Lower leg skin (tissue), 4 donors: ENCODE measurements at regions not wholly inside any gene's neighbourhood (a gene's known extent, or its start where the extent isn't known, plus 50 kb on each side); places are given as distances from the start of the nearest gene placed in this dataset.

Experiments
- DNase-seq, 2 donors: peaks; one replicate each; pipeline ENCODE4 v3.0.0-alpha.2; 2019; ENCODE audit warnings: low spot score in 2 of 2
- H3K4me3 ChIP-seq: fragments of 200-600 bp; sonication (generic); 2 replicates; pipeline ENCODE4 v1.5.1; 2017; ENCODE audit warnings: mild to moderate bottlenecking, low read depth; ENCODE audit not compliant: poor library complexity, severe bottlenecking
- POLR2A ChIP-seq, 2 donors: fragments of 450-650 bp; IDR thresholded peaks; one replicate each; pipeline ENCODE4 v1.6.1; 2016 to 2017; ENCODE audit warnings: antibody characterized with exemption in 2 of 2, mild to moderate bottlenecking in 1 of 2, moderate library complexity in 1 of 2
- WGBS, 2 donors: methylation state at CpG; one replicate each; pipeline ENCODE4 v1.1.5; 2018; 5-methylcytosine and 5-hydroxymethylcytosine counted together
- intact Hi-C: fragments of 100-400 bp; cut with DNase I; formaldehyde crosslinking; loops from one replicate; pipeline ENCODE4 v1.15.0; 2023; ENCODE audit warnings: low total_unique reads
- TF ChIP-seq, protein P1 (sequence below), 3 donors: fragments of 450-650 bp; IDR thresholded peaks; one replicate each; pipeline ENCODE4 v1.5.1; 2016; ENCODE audit warnings: antibody characterized with exemption in 3 of 3, mild to moderate bottlenecking in 3 of 3, moderate library complexity in 2 of 3

DNA sequence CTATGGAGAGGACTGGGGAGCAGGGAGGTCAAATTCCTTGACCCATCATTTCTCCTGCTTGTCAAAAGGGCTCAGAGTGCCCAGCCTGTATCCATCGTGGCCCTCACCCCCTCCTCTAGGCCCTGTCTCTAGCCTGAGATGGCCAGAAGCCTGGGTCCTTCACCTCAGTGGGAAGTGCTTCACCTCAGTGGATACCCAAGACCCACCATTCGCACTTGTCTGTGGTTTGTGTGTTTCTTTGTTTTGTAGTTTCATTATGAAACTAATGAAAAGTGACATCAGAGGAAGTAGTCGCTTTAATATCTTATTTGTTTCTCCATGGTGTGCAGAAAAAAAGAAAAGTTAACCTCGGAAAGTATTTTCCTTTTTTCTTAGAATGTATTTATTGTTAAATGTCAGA, 194.0 kb upstream of the CADM1 start:
- no peak for DNase-seq
- H3K4me3 ChIP-seq, result no peak overlapping the region
- WGBS, 2 donors, result 82 to 95% methylated on average over 4 of the region's 4 CpGs
- TF ChIP-seq POLR2A (IDR thresholded peaks at IDR 0.05), result no peak
- TF ChIP-seq, protein P1, sequence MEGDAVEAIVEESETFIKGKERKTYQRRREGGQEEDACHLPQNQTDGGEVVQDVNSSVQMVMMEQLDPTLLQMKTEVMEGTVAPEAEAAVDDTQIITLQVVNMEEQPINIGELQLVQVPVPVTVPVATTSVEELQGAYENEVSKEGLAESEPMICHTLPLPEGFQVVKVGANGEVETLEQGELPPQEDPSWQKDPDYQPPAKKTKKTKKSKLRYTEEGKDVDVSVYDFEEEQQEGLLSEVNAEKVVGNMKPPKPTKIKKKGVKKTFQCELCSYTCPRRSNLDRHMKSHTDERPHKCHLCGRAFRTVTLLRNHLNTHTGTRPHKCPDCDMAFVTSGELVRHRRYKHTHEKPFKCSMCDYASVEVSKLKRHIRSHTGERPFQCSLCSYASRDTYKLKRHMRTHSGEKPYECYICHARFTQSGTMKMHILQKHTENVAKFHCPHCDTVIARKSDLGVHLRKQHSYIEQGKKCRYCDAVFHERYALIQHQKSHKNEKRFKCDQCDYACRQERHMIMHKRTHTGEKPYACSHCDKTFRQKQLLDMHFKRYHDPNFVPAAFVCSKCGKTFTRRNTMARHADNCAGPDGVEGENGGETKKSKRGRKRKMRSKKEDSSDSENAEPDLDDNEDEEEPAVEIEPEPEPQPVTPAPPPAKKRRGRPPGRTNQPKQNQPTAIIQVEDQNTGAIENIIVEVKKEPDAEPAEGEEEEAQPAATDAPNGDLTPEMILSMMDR (IDR thresholded peaks at IDR 0.05), result no peak
- intact Hi-C loops, result no loop called here

DNA sequence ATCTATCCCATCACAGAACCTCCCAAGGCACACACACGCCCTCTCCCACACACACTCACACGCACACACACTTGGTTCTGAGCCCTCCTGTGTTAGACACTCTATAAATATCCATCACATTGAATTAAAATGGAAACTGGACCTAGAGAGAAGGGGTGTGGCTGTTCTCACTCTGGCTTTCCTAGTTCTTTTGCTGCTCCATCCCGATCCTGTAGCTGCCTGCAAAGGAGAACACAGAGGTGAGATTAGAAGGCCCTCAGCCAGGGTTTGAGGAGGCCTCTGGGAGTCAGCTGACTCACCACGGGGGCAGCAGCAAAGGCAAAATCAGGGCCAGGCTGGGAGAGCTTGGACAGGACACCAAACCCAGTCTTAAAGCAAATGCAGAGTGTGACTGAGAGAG, 192.3 kb upstream of the CADM1 start:
- intact Hi-C loops, result no loop called here
- TF ChIP-seq, protein P1 (IDR thresholded peaks at IDR 0.05), result no peak
- no peak for TF ChIP-seq POLR2A (IDR thresholded peaks at IDR 0.05)
- WGBS, 2 donors, result 23 to 43% methylated on average over 4 of the region's 4 CpGs
- no peak for DNase-seq
- no peak overlapping the region for H3K4me3 ChIP-seq

DNA sequence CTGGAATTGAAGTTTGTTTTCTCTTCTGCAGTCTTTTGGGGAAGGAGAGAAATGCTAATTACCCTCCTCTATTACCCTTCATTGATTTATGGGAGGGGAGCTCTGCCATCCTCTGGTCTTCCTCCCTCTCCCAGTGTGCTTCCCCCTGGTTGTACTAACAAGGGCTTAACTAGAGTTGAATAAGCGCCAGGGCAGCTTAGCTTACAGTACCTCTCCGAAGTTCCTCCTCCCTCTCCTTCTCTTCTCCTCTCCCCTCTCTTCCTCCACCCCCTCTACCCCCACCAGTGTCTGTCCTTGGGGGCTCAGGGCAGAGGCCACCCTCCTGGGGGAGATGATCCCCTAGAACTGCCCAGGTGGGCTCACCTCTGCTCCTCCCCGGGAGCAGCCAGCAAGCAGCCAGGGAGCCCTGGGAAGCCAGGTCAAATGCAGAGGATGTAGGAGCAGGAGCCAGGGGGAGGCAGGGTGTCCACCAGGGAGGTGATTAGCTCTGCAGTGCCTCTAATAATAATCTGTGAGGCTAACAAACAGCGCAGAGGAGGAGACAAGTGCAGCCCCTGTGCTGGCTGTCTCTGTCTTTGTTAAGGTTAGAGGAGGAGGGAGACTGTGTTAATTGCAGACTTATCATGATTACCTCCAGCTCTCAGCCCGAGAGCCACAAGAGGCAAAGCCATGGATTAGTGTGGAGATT, 191.6 kb upstream of the CADM1 start:
- TF ChIP-seq, protein P1 (IDR thresholded peaks at IDR 0.05), result no peak
- TF ChIP-seq POLR2A (IDR thresholded peaks at IDR 0.05), result no peak
- WGBS, 2 donors, result 70 to 84% methylated on average over 5 of the region's 5 CpGs
- H3K4me3 ChIP-seq, result no peak overlapping the region
- DNase-seq, result no peak
- intact Hi-C loops, result no loop called here

DNA sequence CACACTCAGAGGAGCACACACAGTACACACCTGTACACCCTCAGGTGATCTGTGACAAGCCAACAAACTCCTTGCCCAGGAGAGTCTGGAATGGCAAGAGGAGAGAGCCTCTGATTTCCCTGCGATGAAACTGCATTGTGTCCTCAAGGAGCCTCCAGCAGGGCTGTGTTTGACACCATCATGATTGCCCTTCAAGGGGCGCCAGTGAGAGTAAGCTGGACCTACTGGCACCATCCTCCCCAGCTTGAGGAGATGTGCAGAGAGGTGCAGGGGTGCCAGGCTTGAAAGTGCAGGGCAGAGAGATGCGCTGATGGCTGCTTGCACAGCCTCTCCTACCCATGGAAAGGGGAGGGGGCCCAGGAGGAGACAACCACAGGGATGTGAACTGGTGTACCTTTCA, 188.8 kb upstream of the CADM1 start:
- 64 to 67% methylated on average over 3 of the region's 3 CpGs for WGBS, 2 donors
- intact Hi-C loops, result no loop called here
- no peak for DNase-seq
- H3K4me3 ChIP-seq, result no peak overlapping the region
- no peak for TF ChIP-seq POLR2A (IDR thresholded peaks at IDR 0.05)
- TF ChIP-seq, protein P1 (IDR thresholded peaks at IDR 0.05), result no peak

DNA sequence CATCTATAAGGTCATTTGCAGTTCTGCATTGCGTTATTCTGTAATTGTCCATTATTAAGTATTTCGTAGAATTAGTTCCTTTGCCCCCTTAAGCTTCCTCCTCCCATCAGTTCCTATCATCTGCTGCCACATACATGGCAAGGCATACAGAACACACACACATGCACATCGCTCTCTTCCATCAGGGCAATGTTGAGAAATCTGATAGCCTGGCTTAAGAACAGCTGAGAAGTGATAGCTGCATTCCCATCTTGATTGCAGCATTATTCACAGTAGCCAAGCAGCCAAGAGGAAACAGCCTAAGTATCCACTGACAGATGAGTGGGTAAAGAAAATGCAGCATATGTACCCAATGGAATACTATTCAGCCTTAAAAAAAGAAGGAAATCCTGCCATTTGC, 186.8 kb upstream of the CADM1 start:
- H3K4me3 ChIP-seq, result no peak overlapping the region
- intact Hi-C loops, result no loop called here
- no peak for DNase-seq
- 93 to 97% methylated on average over 3 of the region's 3 CpGs for WGBS, 2 donors
- TF ChIP-seq, protein P1 (IDR thresholded peaks at IDR 0.05), result no peak
- TF ChIP-seq POLR2A (IDR thresholded peaks at IDR 0.05), result no peak

DNA sequence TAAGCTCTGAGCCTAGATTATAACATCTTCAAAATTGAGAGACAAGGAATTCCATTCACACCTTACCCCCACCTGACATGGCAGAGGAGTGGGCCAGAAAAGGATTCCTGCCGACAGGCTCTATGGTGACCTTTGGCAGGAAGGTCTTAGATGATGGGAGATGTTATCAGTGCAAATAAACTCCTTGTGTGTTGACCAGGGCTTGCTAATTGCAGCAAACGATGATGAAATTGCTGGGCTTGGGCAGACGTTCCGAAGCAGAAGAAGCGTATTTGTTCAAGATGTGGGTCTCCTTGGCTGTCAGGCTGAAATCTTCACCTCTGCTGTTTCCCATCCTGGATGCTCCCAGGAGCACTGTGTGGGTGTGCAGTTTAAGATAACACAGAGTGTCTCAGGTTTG, 183.7 kb upstream of the CADM1 start:
- intact Hi-C loops, result no loop called here
- TF ChIP-seq, protein P1 (IDR thresholded peaks at IDR 0.05), result no peak
- no peak for TF ChIP-seq POLR2A (IDR thresholded peaks at IDR 0.05)
- no peak for DNase-seq
- WGBS, 2 donors, result 48 to 49% methylated on average over 5 of the region's 5 CpGs
- H3K4me3 ChIP-seq, result no peak overlapping the region
